ENCODE measurements at regions not wholly inside any gene's neighbourhood (a gene's known extent, or its start where the extent isn't known, plus 50 kb on each side); places are given as distances from the start of the nearest gene placed in this dataset.

GRCh38 chr12:92272061-92272964, 126.7 kb upstream of the BTG1 start:
- Histone ChIP-seq H3K27ac (ENCODE audit: low read depth, low read length) (no peak overlapping the region), H3K4me1 (ENCODE audit: insufficient read depth, low read length) (no peaks in the 10 kb centered on the region), H3K27me3 (ENCODE audit: insufficient read depth, low read length) (no peaks in the 10 kb centered on the region), H3K4me3 (ENCODE audit: low read length in 2 of 2) (no peak overlapping the region), H3K9me3 (ENCODE audit: control insufficient read depth in 1 of 2, low read length in 2 of 2) (no peaks in the 10 kb centered on the region), H3K36me3 (ENCODE audit: insufficient read depth, low read length) (no peaks in the 10 kb centered on the region)
- no peak overlapping the region for H3K27ac Mint-ChIP-seq
- ChIA-PET POLR2A (ENCODE audit: partially characterized antibody) (interaction anchor here (1.8 kb wide), 1 partner anchor 127 kb away, joined by 7 read pairs; the partner anchor contains the start of gene BTG1), CTCF (ENCODE audit: partially characterized antibody) (no interaction called here)
- no peak for DNase-seq
- no peaks in the 10 kb centered on the region for H3K36me3 Mint-ChIP-seq
- H3K27me3 Mint-ChIP-seq = no peaks in the 10 kb centered on the region
- intact Hi-C loops (cut with micrococcal nuclease) = no loop called here
- peaks cover 0 to 2% (median 0%) of the 10 kb centered on the region in 8 donors for H3K9me3 Mint-ChIP-seq
- peak overlapping the region in 1 of 8 donors; percentile 12 for H3K4me3 Mint-ChIP-seq
- peaks cover 0 to 10% (median 9%) of the 10 kb centered on the region in 4 donors for H3K4me1 Mint-ChIP-seq

GRCh38 chr12:92271341-92271740, 125.7 kb upstream of the BTG1 start:
- no peak for DNase-seq
- ChIA-PET CTCF (ENCODE audit: partially characterized antibody) (no interaction called here), POLR2A (ENCODE audit: partially characterized antibody) (interaction anchor here (1.8 kb wide), 1 partner anchor 127 kb away, joined by 7 read pairs; the partner anchor contains the start of gene BTG1)
- Histone ChIP-seq H3K36me3 (ENCODE audit: insufficient read depth, low read length) (no peaks in the 10 kb centered on the region), H3K27ac (ENCODE audit: low read depth, low read length) (no peak overlapping the region), H3K27me3 (ENCODE audit: insufficient read depth, low read length) (no peaks in the 10 kb centered on the region), H3K4me3 (ENCODE audit: low read length in 2 of 2) (no peak overlapping the region), H3K9me3 (ENCODE audit: control insufficient read depth in 1 of 2, low read length in 2 of 2) (no peaks in the 10 kb centered on the region), H3K4me1 (ENCODE audit: insufficient read depth, low read length) (no peaks in the 10 kb centered on the region)
- Mint-ChIP-seq H3K36me3 (no peaks in the 10 kb centered on the region), H3K4me3 (no peak overlapping the region), H3K27ac (peak overlapping the region in 1 of 7 donors; percentile 30), H3K4me1 (peaks cover 0 to 10% (median 9%) of the 10 kb centered on the region in 4 donors), H3K9me3 (peaks cover 0 to 2% (median 0%) of the 10 kb centered on the region in 8 donors), H3K27me3 (no peaks in the 10 kb centered on the region)
- intact Hi-C loops (cut with micrococcal nuclease) = no loop called here

DNA sequence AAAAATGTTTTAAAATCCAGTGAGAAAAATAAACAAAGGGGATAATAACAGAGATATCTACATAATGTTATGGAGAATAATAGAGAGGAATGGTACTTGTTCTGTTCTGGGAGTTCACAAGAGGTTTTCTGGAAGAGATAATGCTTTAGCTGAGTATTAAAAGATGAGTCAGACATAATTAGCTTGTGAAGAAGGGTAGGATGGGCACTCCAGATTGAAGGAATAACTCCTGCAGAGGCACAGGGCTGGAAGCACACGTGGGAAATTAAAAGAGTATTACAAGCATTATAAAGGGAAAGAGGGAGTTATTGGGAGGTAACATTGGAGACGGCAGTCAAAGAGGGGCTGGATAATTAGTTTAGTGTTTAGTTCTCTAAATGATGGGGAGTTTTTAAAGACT, 124.9 kb upstream of the BTG1 start:
- ChIA-PET CTCF (ENCODE audit: partially characterized antibody) (no interaction called here), POLR2A (ENCODE audit: partially characterized antibody) (interaction anchor here (1.8 kb wide), 1 partner anchor 126 kb away, joined by 7 read pairs; the partner anchor contains the start of gene BTG1)
- Mint-ChIP-seq H3K9me3 (peaks cover 0 to 2% (median 0%) of the 10 kb centered on the region in 8 donors), H3K4me3 (no peak overlapping the region), H3K27me3 (no peaks in the 10 kb centered on the region), H3K36me3 (no peaks in the 10 kb centered on the region), H3K4me1 (peaks cover 0 to 10% (median 9%) of the 10 kb centered on the region in 4 donors), H3K27ac (peak overlapping the region in 1 of 7 donors; percentile 68)
- Histone ChIP-seq H3K36me3 (ENCODE audit: insufficient read depth, low read length) (no peaks in the 10 kb centered on the region), H3K27ac (ENCODE audit: low read depth, low read length) (no peak overlapping the region), H3K9me3 (ENCODE audit: control insufficient read depth in 1 of 2, low read length in 2 of 2) (no peaks in the 10 kb centered on the region), H3K27me3 (ENCODE audit: insufficient read depth, low read length) (no peaks in the 10 kb centered on the region), H3K4me1 (ENCODE audit: insufficient read depth, low read length) (no peaks in the 10 kb centered on the region), H3K4me3 (ENCODE audit: low read length in 2 of 2) (no peak overlapping the region)
- DNase-seq = no peak
- intact Hi-C loops (cut with micrococcal nuclease) = no loop called here

GRCh38 chr12:92268946-92269345, 123.3 kb upstream of the BTG1 start:
- no peaks in the 10 kb centered on the region for H3K27me3 ChIP-seq (ENCODE audit: insufficient read depth, low read length)
- ChIA-PET POLR2A (ENCODE audit: partially characterized antibody) (no interaction called here), CTCF (ENCODE audit: partially characterized antibody) (no interaction called here)
- no peaks in the 10 kb centered on the region for H3K4me1 ChIP-seq (ENCODE audit: insufficient read depth, low read length)
- H3K9me3 ChIP-seq (ENCODE audit: control insufficient read depth in 1 of 2, low read length in 2 of 2) = no peaks in the 10 kb centered on the region
- intact Hi-C loops (cut with micrococcal nuclease) = no loop called here
- Mint-ChIP-seq H3K9me3 (peaks cover 0 to 2% (median 0%) of the 10 kb centered on the region in 8 donors), H3K27me3 (no peaks in the 10 kb centered on the region), H3K36me3 (no peaks in the 10 kb centered on the region), H3K27ac (no peak overlapping the region), H3K4me1 (peaks cover 0 to 10% (median 9%) of the 10 kb centered on the region in 4 donors), H3K4me3 (no peak overlapping the region)
- no peak overlapping the region for H3K4me3 ChIP-seq (ENCODE audit: low read length in 2 of 2)
- H3K36me3 ChIP-seq (ENCODE audit: insufficient read depth, low read length) = no peaks in the 10 kb centered on the region
- no peak for DNase-seq
- no peak overlapping the region for H3K27ac ChIP-seq (ENCODE audit: low read depth, low read length)

- H3K4me3 ChIP-seq (ENCODE audit: low read length in 2 of 2) = no peak overlapping the region
- no peaks in the 10 kb centered on the region for H3K27me3 ChIP-seq (ENCODE audit: insufficient read depth, low read length)
- H3K9me3 ChIP-seq (ENCODE audit: control insufficient read depth in 1 of 2, low read length in 2 of 2) = no peaks in the 10 kb centered on the region
- DNase-seq = no peak
- intact Hi-C loops (cut with micrococcal nuclease) = loop anchor here (5.0 kb wide), 1 partner anchor 36 kb away; no protein-coding TSS in a partner anchor
- Mint-ChIP-seq H3K36me3 (no peaks in the 10 kb centered on the region), H3K27me3 (no peaks in the 10 kb centered on the region), H3K4me3 (no peak overlapping the region), H3K27ac (no peak overlapping the region), H3K9me3 (peaks cover 0 to 1% (median 0%) of the 10 kb centered on the region in 8 donors), H3K4me1 (peaks cover 11 to 16% (median 13%) of the 10 kb centered on the region in 4 donors)
- ChIA-PET CTCF (ENCODE audit: partially characterized antibody) (no interaction called here), POLR2A (ENCODE audit: partially characterized antibody) (interaction anchor here (1.0 kb wide), 1 partner anchor 10 kb away, joined by 3 read pairs; no protein-coding TSS in a partner anchor)
- no peak overlapping the region for H3K27ac ChIP-seq (ENCODE audit: low read depth, low read length)
- peaks cover 10% of the 10 kb centered on the region for H3K4me1 ChIP-seq (ENCODE audit: insufficient read depth, low read length)
- H3K36me3 ChIP-seq (ENCODE audit: insufficient read depth, low read length) = no peaks in the 10 kb centered on the region
Measured at GRCh38 chr12:92261692-92262091, 116.0 kb upstream of the BTG1 start.

DNA sequence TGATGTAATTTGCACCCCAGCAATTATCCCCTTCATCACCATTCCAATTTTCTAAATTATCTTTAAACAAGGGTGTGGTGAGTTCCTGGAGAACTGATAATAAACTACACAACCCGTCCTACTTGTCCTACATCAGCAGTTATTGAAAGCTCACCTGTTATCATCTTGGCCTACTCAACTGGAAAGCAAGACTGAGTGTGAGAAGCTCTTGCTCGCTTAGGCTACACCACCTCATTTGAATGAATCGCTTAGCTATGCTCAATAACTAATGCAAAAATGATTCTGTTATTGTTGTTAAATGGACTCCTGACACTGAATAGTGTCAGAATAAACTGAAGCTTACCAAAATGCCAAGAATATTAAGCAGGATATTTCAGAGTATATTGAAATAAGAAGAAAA, 115.4 kb upstream of the BTG1 start:
- Mint-ChIP-seq H3K4me3 (no peak overlapping the region), H3K27ac (no peak overlapping the region), H3K36me3 (no peaks in the 10 kb centered on the region), H3K27me3 (no peaks in the 10 kb centered on the region), H3K4me1 (peaks cover 11 to 21% (median 13%) of the 10 kb centered on the region in 4 donors), H3K9me3 (peaks cover 0 to 1% (median 0%) of the 10 kb centered on the region in 8 donors)
- no peaks in the 10 kb centered on the region for H3K36me3 ChIP-seq (ENCODE audit: insufficient read depth, low read length)
- POLR2A ChIA-PET (ENCODE audit: partially characterized antibody) = interaction anchor here (1.0 kb wide), 1 partner anchor 10 kb away, joined by 3 read pairs; no protein-coding TSS in a partner anchor
- peaks cover 10% of the 10 kb centered on the region for H3K4me1 ChIP-seq (ENCODE audit: insufficient read depth, low read length)
- CTCF ChIA-PET (ENCODE audit: partially characterized antibody) = no interaction called here
- no peaks in the 10 kb centered on the region for H3K27me3 ChIP-seq (ENCODE audit: insufficient read depth, low read length)
- H3K9me3 ChIP-seq (ENCODE audit: control insufficient read depth in 1 of 2, low read length in 2 of 2) = no peaks in the 10 kb centered on the region
- H3K4me3 ChIP-seq (ENCODE audit: low read length in 2 of 2) = no peak overlapping the region
- intact Hi-C loops (cut with micrococcal nuclease) = loop anchor here (5.0 kb wide), 1 partner anchor 36 kb away; no protein-coding TSS in a partner anchor
- no peak overlapping the region for H3K27ac ChIP-seq (ENCODE audit: low read depth, low read length)
- DNase-seq = no peak

GRCh38 chr12:92259696-92260251, 114.1 kb upstream of the BTG1 start:
- H3K27me3 ChIP-seq (ENCODE audit: insufficient read depth, low read length) = no peaks in the 10 kb centered on the region
- no peak overlapping the region for H3K27ac ChIP-seq (ENCODE audit: low read depth, low read length)
- Mint-ChIP-seq H3K4me1 (peaks cover 11 to 22% (median 13%) of the 10 kb centered on the region in 4 donors), H3K27ac (peak overlapping the region in 3 of 7 donors; percentile 18 to 63 (median 27)), H3K27me3 (no peaks in the 10 kb centered on the region), H3K4me3 (peak overlapping the region in 1 of 8 donors; percentile 1), H3K36me3 (no peaks in the 10 kb centered on the region), H3K9me3 (peaks cover 0 to 1% (median 0%) of the 10 kb centered on the region in 8 donors)
- ChIA-PET POLR2A (ENCODE audit: partially characterized antibody) (interaction anchor here (0.6 kb wide), 1 partner anchor 342 kb away, joined by 3 read pairs; no protein-coding TSS in a partner anchor), CTCF (ENCODE audit: partially characterized antibody) (no interaction called here)
- no peak for DNase-seq
- no peak overlapping the region for H3K4me3 ChIP-seq (ENCODE audit: low read length in 2 of 2)
- H3K9me3 ChIP-seq (ENCODE audit: control insufficient read depth in 1 of 2, low read length in 2 of 2) = no peaks in the 10 kb centered on the region
- intact Hi-C loops (cut with micrococcal nuclease) = loop anchor here (5.0 kb wide), 1 partner anchor 38 kb away; no protein-coding TSS in a partner anchor
- H3K4me1 ChIP-seq (ENCODE audit: insufficient read depth, low read length) = peaks cover 10% of the 10 kb centered on the region
- no peaks in the 10 kb centered on the region for H3K36me3 ChIP-seq (ENCODE audit: insufficient read depth, low read length)
